Peyer's patch (tissue), 4 donors: ENCODE measurements at regions not wholly inside any gene's neighbourhood (a gene's known extent, or its start where the extent isn't known, plus 50 kb on each side); places are given as distances from the start of the nearest gene placed in this dataset.

Experiments
- POLR2A ChIP-seq, 2 donors: fragments of 450-650 bp; IDR thresholded peaks; one replicate each; pipeline ENCODE4 v1.5.1; 2017; ENCODE audit warnings: antibody characterized with exemption in 2 of 2, mild to moderate bottlenecking in 2 of 2, moderate library complexity in 2 of 2
- TF ChIP-seq, protein P1 (sequence below), 6 experiments: fragments of 450-650 bp in 4 of 6; fragments of 200-600 bp in 2 of 6; sonication (generic) in 1 of 6; IDR thresholded peaks; one replicate each; pipeline ENCODE4 v1.5.1; 2017 to 2019; ENCODE audit warnings: antibody characterized with exemption in 6 of 6, mild to moderate bottlenecking in 3 of 6, moderate library complexity in 1 of 6

DNA sequence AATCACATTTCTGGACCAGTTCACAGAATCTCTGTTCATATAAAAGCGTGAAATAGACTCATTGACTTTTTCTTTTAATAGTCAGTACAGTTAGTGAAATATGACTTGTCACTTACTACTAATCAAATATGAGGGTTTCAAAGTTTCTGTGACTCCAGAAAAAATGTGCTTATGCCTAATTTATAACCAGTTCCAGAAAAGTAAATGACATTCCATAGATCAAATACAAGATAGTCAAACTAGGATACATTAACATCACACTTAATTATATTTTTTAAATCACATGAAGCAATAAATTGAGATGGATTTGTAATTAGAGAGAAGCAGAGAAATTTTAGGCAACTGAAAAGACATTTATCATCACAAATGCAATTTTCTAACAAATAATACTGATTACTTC lies 491.4 kb downstream of the KIF20B start:
- TF ChIP-seq, protein P1, sequence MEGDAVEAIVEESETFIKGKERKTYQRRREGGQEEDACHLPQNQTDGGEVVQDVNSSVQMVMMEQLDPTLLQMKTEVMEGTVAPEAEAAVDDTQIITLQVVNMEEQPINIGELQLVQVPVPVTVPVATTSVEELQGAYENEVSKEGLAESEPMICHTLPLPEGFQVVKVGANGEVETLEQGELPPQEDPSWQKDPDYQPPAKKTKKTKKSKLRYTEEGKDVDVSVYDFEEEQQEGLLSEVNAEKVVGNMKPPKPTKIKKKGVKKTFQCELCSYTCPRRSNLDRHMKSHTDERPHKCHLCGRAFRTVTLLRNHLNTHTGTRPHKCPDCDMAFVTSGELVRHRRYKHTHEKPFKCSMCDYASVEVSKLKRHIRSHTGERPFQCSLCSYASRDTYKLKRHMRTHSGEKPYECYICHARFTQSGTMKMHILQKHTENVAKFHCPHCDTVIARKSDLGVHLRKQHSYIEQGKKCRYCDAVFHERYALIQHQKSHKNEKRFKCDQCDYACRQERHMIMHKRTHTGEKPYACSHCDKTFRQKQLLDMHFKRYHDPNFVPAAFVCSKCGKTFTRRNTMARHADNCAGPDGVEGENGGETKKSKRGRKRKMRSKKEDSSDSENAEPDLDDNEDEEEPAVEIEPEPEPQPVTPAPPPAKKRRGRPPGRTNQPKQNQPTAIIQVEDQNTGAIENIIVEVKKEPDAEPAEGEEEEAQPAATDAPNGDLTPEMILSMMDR (IDR thresholded peaks at IDR 0.05): no peak
- no peak for TF ChIP-seq POLR2A (IDR thresholded peaks at IDR 0.05)
